Naive thymus-derived CD8-positive, alpha-beta T cell (primary cell): ENCODE measurements at regions not wholly inside any gene's neighbourhood (a gene's known extent, or its start where the extent isn't known, plus 50 kb on each side); places are given as distances from the start of the nearest gene placed in this dataset.

Experiments used
- ATAC-seq, 2 donors: fragments of 150-1000 bp; cut with Tn5 transposase in 1 of 2; sonication (Bioruptor Pico), chemical (Tn5 transposase) in 1 of 2; 1 replicate in 1 of 2; 2 replicates in 1 of 2; pipeline ENCODE4 v1.10.0; 2021; ENCODE audit warnings: mild to moderate bottlenecking in 2 of 2, moderate library complexity in 2 of 2
- POLR2A ChIA-PET: fragments of 350-600 bp; sonication (Branson Sonifier 250); formaldehyde crosslinking; loops from one replicate; lab custom pipeline; 2021; ENCODE audit warnings: antibody characterized with exemption; lab: Charles Lee
- DNase-seq, 10 donors: peaks; one replicate each; pipeline versions ENCODE4 v3.0.0 to v3.0.0-alpha.2; 2020 to 2022
- H3K27ac Mint-ChIP-seq, 10 donors: one replicate each; pipeline ENCODE4 v1.8.0; 2020 to 2022; ENCODE audit warnings: mild to moderate bottlenecking in 10 of 10, mixed read lengths in 10 of 10, moderate library complexity in 4 of 10, inconsistent platforms in 1 of 10
- H3K27me3 Mint-ChIP-seq, 5 donors: one replicate each; pipeline ENCODE4 v1.8.0; 2021 to 2022; ENCODE audit warnings: mixed read lengths in 5 of 5
- H3K36me3 Mint-ChIP-seq, 3 donors: one replicate each; pipeline ENCODE4 v1.8.0; 2020 to 2022; ENCODE audit warnings: mixed read lengths in 3 of 3, mild to moderate bottlenecking in 2 of 3, inconsistent platforms in 1 of 3
- H3K4me1 Mint-ChIP-seq, 4 donors: one replicate each; pipeline ENCODE4 v1.8.0; 2021 to 2022; ENCODE audit warnings: mixed read lengths in 4 of 4
- H3K4me3 Mint-ChIP-seq, 10 donors: one replicate each; pipeline ENCODE4 v1.8.0; 2020 to 2022; ENCODE audit warnings: mild to moderate bottlenecking in 10 of 10, mixed read lengths in 10 of 10, moderate library complexity in 6 of 10, inconsistent platforms in 1 of 10
- H3K9me3 Mint-ChIP-seq, 9 donors: one replicate each; pipeline ENCODE4 v1.8.0; 2020 to 2022; ENCODE audit warnings: mixed read lengths in 9 of 9, mild to moderate bottlenecking in 3 of 9, inconsistent platforms in 1 of 9, moderate library complexity in 1 of 9

DNA sequence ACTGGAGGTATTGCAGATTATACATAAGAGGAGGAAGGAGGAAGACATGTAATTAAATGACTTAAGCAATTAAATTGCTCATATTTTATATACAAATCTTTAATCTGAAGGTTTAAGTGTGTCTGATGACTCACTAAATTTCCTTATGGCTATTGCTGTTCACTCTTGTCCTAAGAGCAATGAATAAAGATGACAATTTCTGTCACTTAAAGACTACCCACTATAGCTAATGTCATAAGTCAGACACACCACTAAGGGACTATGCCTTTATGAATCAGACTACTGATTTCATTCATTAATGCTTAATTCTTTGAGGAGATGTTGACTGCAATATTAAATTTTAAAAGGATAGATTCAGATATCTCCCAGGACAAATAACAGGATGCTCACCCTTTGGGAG, 1514.7 kb downstream of the PCDH18 start:
- ATAC-seq, result no peak
- H3K4me1 Mint-ChIP-seq, result no peaks in the 10 kb centered on the region
- H3K27me3 Mint-ChIP-seq, result no peaks in the 10 kb centered on the region
- H3K36me3 Mint-ChIP-seq, result peaks cover 0 to under 1% (median 0%) of the 10 kb centered on the region in 3 donors
- POLR2A ChIA-PET, result no interaction called here
- H3K27ac Mint-ChIP-seq, result no peak overlapping the region
- peaks cover 0 to 14% (median 2%) of the 10 kb centered on the region in 9 donors for H3K9me3 Mint-ChIP-seq
- no peak overlapping the region for H3K4me3 Mint-ChIP-seq
- no peak for DNase-seq

DNA sequence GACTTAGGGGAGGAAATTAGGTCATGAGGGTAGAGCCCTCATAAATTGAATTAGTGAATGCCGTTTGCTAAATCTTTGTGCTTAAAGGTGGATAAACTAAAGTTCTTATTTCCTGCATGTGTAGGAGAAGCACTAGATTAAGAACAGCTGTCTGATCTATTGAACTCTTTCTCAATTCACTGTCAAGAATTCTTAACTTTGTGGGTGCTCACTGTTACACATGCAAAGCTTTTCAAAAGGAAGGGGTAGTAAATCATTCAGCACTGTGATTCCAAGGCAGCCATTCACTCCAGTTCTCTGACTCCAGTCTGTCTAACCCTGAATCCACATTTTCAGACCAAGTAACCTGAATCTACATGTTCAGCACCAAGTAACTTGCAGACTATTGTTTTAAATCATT, 1520.1 kb downstream of the PCDH18 start:
- Mint-ChIP-seq H3K27ac (no peak overlapping the region), H3K36me3 (no peaks in the 10 kb centered on the region), H3K4me1 (no peaks in the 10 kb centered on the region), H3K4me3 (no peak overlapping the region), H3K27me3 (no peaks in the 10 kb centered on the region), H3K9me3 (peaks cover 0 to 2% (median 0%) of the 10 kb centered on the region in 9 donors)
- DNase-seq, result no peak
- ATAC-seq, result no peak
- POLR2A ChIA-PET, result no interaction called here

DNA sequence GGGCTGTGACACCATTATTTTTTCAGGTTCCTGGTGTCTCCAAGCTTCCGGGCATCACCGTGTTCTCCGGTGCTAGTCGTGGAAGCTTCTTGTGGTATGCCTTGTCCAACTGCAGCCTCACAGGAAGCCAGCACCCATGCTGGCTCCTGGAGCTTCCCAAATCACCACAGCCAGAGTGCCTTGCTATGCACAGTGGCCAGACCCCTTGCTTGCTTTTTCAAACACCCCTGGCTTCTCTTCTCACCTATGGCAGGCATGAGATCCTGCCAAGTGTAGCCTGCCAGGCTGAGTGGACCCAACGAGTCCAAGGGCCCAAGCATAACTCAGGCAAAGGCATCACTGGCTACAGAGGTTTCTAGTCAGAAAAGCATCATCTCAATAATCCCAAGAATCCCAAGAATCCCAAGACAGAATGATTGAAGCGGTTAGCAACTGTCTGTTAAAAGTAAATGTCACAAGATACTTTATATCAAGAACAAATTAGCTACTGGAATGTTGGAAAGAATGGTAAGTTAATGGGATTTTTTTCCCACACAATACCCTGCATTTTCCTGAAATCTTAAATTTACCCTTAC, 1522.9 kb downstream of the PCDH18 start:
- Mint-ChIP-seq H3K4me1 (no peaks in the 10 kb centered on the region), H3K9me3 (peaks cover 0 to 7% (median 2%) of the 10 kb centered on the region in 9 donors), H3K27me3 (no peaks in the 10 kb centered on the region), H3K27ac (no peak overlapping the region), H3K36me3 (no peaks in the 10 kb centered on the region), H3K4me3 (no peak overlapping the region)
- POLR2A ChIA-PET, result no interaction called here
- no peak for DNase-seq
- no peak for ATAC-seq

DNA sequence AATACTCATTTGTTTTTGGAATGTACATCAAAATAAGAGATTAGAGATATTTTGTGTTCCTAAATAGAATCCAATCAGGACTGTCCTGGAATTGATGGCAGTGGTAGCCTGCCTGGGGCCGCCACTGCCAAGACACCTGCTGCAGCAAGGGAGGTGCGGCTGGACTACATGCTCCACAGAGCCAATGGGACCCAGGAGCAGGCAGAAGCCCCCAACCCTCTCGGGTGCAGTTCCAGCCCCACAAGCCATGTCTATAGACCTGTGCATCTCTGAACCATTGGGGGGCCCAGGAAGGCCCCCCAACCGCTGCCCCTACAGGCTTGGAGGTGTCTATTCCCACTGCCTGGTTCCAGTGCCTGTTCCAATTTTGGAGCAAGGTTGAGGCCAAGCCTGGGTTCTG, 1524.3 kb downstream of the PCDH18 start:
- no peak for ATAC-seq
- no peak for DNase-seq
- Mint-ChIP-seq H3K4me3 (no peak overlapping the region), H3K27me3 (no peaks in the 10 kb centered on the region), H3K27ac (no peak overlapping the region), H3K36me3 (no peaks in the 10 kb centered on the region), H3K9me3 (peaks cover 0 to 7% (median 2%) of the 10 kb centered on the region in 9 donors), H3K4me1 (no peaks in the 10 kb centered on the region)
- POLR2A ChIA-PET, result no interaction called here

DNA sequence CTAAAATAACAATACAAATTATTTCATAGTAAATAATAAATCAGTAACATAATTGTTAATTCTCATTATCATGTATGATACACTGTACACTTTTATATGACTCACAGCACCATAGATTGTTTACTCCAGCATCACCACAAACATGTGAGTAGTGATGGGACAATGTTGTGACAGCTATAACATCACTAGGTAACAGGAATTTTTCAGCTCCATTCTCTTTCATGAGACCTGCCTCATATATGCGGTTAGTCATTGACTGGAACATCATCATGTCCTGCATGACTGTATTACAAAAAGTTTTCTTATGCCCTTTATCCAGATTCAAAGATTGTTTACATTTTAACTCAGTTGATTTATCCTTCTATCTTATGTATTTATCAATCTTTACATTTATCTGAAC, 1530.0 kb downstream of the PCDH18 start:
- H3K36me3 Mint-ChIP-seq, result no peaks in the 10 kb centered on the region
- POLR2A ChIA-PET, result no interaction called here
- H3K9me3 Mint-ChIP-seq, result peaks cover 0 to 12% (median 4%) of the 10 kb centered on the region in 9 donors
- no peak for ATAC-seq
- H3K4me3 Mint-ChIP-seq, result no peak overlapping the region
- no peak for DNase-seq
- no peaks in the 10 kb centered on the region for H3K27me3 Mint-ChIP-seq
- H3K27ac Mint-ChIP-seq, result no peak overlapping the region
- peaks cover 0 to 2% (median 0%) of the 10 kb centered on the region in 4 donors for H3K4me1 Mint-ChIP-seq

GRCh38 chr4:136001791-136002190, 1530.5 kb downstream of the PCDH18 start:
- H3K4me1 Mint-ChIP-seq, result peaks cover 0 to 2% (median 0%) of the 10 kb centered on the region in 4 donors
- no peak for DNase-seq
- H3K27me3 Mint-ChIP-seq, result no peaks in the 10 kb centered on the region
- POLR2A ChIA-PET, result no interaction called here
- no peak overlapping the region for H3K27ac Mint-ChIP-seq
- no peak for ATAC-seq
- H3K4me3 Mint-ChIP-seq, result no peak overlapping the region
- H3K9me3 Mint-ChIP-seq, result peaks cover 0 to 12% (median 4%) of the 10 kb centered on the region in 9 donors
- no peaks in the 10 kb centered on the region for H3K36me3 Mint-ChIP-seq

DNA sequence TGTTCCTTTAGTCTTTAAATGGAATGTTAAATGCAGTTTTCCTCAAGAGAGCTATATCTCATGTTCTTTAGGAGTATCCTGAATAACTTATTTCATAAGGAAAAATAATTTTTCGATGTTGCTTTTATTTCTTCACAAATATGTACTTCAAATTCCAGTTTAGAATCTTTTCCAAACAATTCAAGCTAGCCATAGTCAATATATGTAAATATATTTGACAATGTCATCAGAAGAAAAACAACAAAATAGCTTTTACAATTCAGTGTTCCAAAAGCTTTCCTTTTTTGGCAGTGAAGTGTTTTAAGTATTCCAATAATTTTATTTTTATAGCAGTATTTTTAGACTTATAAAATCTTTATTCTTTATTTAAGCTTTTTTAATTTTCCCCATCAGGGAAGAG, 1532.0 kb downstream of the PCDH18 start:
- DNase-seq, result no peak
- POLR2A ChIA-PET, result no interaction called here
- peaks cover 0 to 11% (median 4%) of the 10 kb centered on the region in 9 donors for H3K9me3 Mint-ChIP-seq
- no peaks in the 10 kb centered on the region for H3K36me3 Mint-ChIP-seq
- ATAC-seq, result no peak
- H3K4me3 Mint-ChIP-seq, result no peak overlapping the region
- peaks cover 0 to 2% (median 0%) of the 10 kb centered on the region in 4 donors for H3K4me1 Mint-ChIP-seq
- no peaks in the 10 kb centered on the region for H3K27me3 Mint-ChIP-seq
- H3K27ac Mint-ChIP-seq, result no peak overlapping the region

- Mint-ChIP-seq H3K27ac (no peak overlapping the region), H3K36me3 (no peaks in the 10 kb centered on the region), H3K4me3 (no peak overlapping the region), H3K4me1 (no peaks in the 10 kb centered on the region), H3K27me3 (no peaks in the 10 kb centered on the region), H3K9me3 (peaks cover 0 to 21% (median 4%) of the 10 kb centered on the region in 9 donors)
- ATAC-seq (no peak), DNase-seq (no peak)
- POLR2A ChIA-PET, result no interaction called here
These were observed 1537.9 kb downstream of the PCDH18 start for GRCh38 chr4:135994360-135994759.

- Mint-ChIP-seq H3K4me3 (no peak overlapping the region), H3K27ac (no peak overlapping the region), H3K4me1 (no peaks in the 10 kb centered on the region), H3K27me3 (no peaks in the 10 kb centered on the region), H3K9me3 (peaks cover 0 to 8% (median 4%) of the 10 kb centered on the region in 9 donors), H3K36me3 (peaks cover 0 to 4% (median 0%) of the 10 kb centered on the region in 3 donors)
- DNase-seq (no peak), ATAC-seq (no peak)
- POLR2A ChIA-PET, result no interaction called here
These were observed 1555.4 kb downstream of the PCDH18 start for GRCh38 chr4:135976860-135977259.

GRCh38 chr4:135966936-135967335, 1565.4 kb downstream of the PCDH18 start:
- DNase-seq (no peak), ATAC-seq (no peak)
- Mint-ChIP-seq H3K4me3 (no peak overlapping the region), H3K27ac (no peak overlapping the region), H3K9me3 (peaks cover 0 to 10% (median 1%) of the 10 kb centered on the region in 9 donors), H3K27me3 (no peaks in the 10 kb centered on the region), H3K36me3 (no peaks in the 10 kb centered on the region), H3K4me1 (no peaks in the 10 kb centered on the region)
- POLR2A ChIA-PET, result no interaction called here

GRCh38 chr4:135963009-135963408, 1569.3 kb downstream of the PCDH18 start:
- Mint-ChIP-seq H3K4me3 (no peak overlapping the region), H3K27me3 (no peaks in the 10 kb centered on the region), H3K4me1 (no peaks in the 10 kb centered on the region), H3K36me3 (no peaks in the 10 kb centered on the region), H3K27ac (no peak overlapping the region), H3K9me3 (peaks cover 0 to 18% (median 5%) of the 10 kb centered on the region in 9 donors)
- no peak for ATAC-seq
- POLR2A ChIA-PET, result no interaction called here
- no peak for DNase-seq

GRCh38 chr4:135949931-135950330, 1582.4 kb downstream of the PCDH18 start:
- no peak for ATAC-seq
- Mint-ChIP-seq H3K9me3 (peaks cover 0 to 14% (median 8%) of the 10 kb centered on the region in 9 donors), H3K36me3 (no peaks in the 10 kb centered on the region), H3K4me3 (no peak overlapping the region), H3K4me1 (no peaks in the 10 kb centered on the region), H3K27me3 (no peaks in the 10 kb centered on the region), H3K27ac (no peak overlapping the region)
- DNase-seq, result no peak
- POLR2A ChIA-PET, result no interaction called here

DNA sequence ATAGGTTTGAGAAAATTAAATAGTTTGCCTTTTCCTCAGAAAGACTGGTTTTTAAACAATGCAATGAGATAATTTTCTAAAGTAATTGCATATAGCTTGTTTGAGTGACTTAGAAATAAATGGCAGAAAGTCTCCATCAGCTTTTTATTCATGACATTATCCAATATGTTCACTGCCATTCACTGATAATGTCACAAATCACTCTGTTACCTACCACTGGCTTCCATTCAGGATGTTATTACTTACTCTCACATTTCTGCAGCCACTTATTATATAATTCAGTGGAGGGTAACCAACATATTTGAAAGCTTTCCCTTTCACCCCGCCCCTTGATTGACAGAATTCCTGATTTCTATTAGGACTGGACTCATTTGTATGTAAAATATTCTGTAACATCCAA, 1583.5 kb downstream of the PCDH18 start:
- Mint-ChIP-seq H3K27ac (no peak overlapping the region), H3K4me3 (no peak overlapping the region), H3K36me3 (no peaks in the 10 kb centered on the region), H3K9me3 (peaks cover 0 to 6% (median 3%) of the 10 kb centered on the region in 9 donors), H3K27me3 (no peaks in the 10 kb centered on the region), H3K4me1 (no peaks in the 10 kb centered on the region)
- ATAC-seq, result no peak
- no peak for DNase-seq
- POLR2A ChIA-PET, result no interaction called here

DNA sequence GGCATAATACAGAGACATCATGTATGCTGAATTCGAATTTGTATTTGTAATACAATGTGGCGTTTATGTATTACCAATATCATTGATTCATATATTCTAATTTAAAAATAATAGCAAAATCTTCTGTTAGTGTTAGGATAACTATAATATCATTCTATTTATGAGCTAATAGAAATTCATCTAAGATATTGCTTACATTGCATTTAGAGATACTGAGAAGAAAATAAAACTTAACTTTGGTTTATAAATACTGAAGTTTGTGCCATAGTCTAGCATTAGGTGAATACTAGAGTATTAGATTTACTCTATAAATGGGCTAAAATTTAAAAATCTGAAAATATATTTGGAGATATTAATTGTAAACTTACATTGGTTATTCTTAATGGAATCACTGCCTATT, 1590.6 kb downstream of the PCDH18 start:
- Mint-ChIP-seq H3K36me3 (no peaks in the 10 kb centered on the region), H3K4me3 (no peak overlapping the region), H3K27me3 (no peaks in the 10 kb centered on the region), H3K27ac (no peak overlapping the region), H3K4me1 (no peaks in the 10 kb centered on the region), H3K9me3 (peaks cover 0 to 2% (median 0%) of the 10 kb centered on the region in 9 donors)
- ATAC-seq, result no peak
- DNase-seq, result no peak
- POLR2A ChIA-PET, result no interaction called here
